SK-N-SH treated with all-trans-retinoic acid at 6 μM for 48 hours (cell line): ENCODE measurements at regions not wholly inside any gene's neighbourhood (a gene's known extent, or its start where the extent isn't known, plus 50 kb on each side); places are given as distances from the start of the nearest gene placed in this dataset.
"Not testable (repeated sequence)": the region's sequence is repeated elsewhere in the genome, so short reads cannot be mapped to it uniquely, and the experiment has no call there.

Experiments
- ATAC-seq: fragments of 200-7000 bp; cut with Tn5 transposase; 3 replicates; pipeline ENCODE4 v1.9.1; 2020; ENCODE audit warnings: mild to moderate bottlenecking, moderate library complexity
- ARNTL ChIP-seq: fragments of 450-650 bp; formaldehyde crosslinking; IDR thresholded peaks from 2 replicates; pipeline ENCODE4 v1.5.0; 2020; ENCODE audit warnings: low read depth, mild to moderate bottlenecking, moderate library complexity, borderline replicate concordance
- BACH2 ChIP-seq: fragments of 250-450 bp; sonication (Bioruptor Pico); IDR thresholded peaks from 2 replicates; pipeline ENCODE4 v1.9.0; 2021; ENCODE audit warnings: mild to moderate bottlenecking, borderline replicate concordance
- CSDC2 ChIP-seq: fragments of 250-450 bp; sonication (Bioruptor Pico); IDR thresholded peaks from 2 replicates; pipeline ENCODE4 v1.5.0; 2020; ENCODE audit warnings: mild to moderate bottlenecking, moderate library complexity
- GLIS3 ChIP-seq: fragments of 250-450 bp; sonication (Bioruptor Pico); IDR thresholded peaks from 2 replicates; pipeline ENCODE4 v1.5.0; 2020; ENCODE audit warnings: mild to moderate bottlenecking, moderate library complexity
- ISL1 ChIP-seq: fragments of 250-450 bp; sonication (Bioruptor Pico); IDR thresholded peaks from 2 replicates; pipeline ENCODE4 v2.1.2; 2022; ENCODE audit warnings: mild to moderate bottlenecking, moderate library complexity
- OSR1 ChIP-seq: fragments of 250-450 bp; sonication (Bioruptor Pico); IDR thresholded peaks from 2 replicates; pipeline ENCODE4 v1.8.0; 2022; ENCODE audit warnings: moderate library complexity, mild to moderate bottlenecking, inconsistent platforms
- POU6F1 ChIP-seq: fragments of 250-450 bp; sonication (Bioruptor Pico); IDR thresholded peaks from 2 replicates; pipeline ENCODE4 v1.8.0; 2021; ENCODE audit warnings: low read depth, mild to moderate bottlenecking, moderate library complexity, borderline replicate concordance
- RARB ChIP-seq: fragments of 250-450 bp; sonication (Bioruptor Pico); IDR thresholded peaks from 2 replicates; pipeline ENCODE4 v1.8.0; 2021; ENCODE audit warnings: mild to moderate bottlenecking, moderate library complexity
- SNAI2 ChIP-seq: fragments of 250-450 bp; sonication (Bioruptor Pico); IDR thresholded peaks from 2 replicates; pipeline ENCODE4 v1.5.0; 2020; ENCODE audit warnings: mild to moderate bottlenecking, moderate library complexity
- TCF4 ChIP-seq: fragments of 250-450 bp; sonication (Bioruptor Pico); IDR thresholded peaks from 2 replicates; pipeline ENCODE4 v1.8.0; 2021; ENCODE audit warnings: mild to moderate bottlenecking, moderate library complexity, borderline replicate concordance
- TOX ChIP-seq: fragments of 250-450 bp; sonication (Bioruptor Pico); IDR thresholded peaks from 2 replicates; pipeline ENCODE4 v1.8.0; 2021; ENCODE audit warnings: mild to moderate bottlenecking, moderate library complexity, borderline replicate concordance
- ZC3H10 ChIP-seq: fragments of 250-450 bp; sonication (Bioruptor Pico); IDR thresholded peaks from 2 replicates; pipeline ENCODE4 v1.5.1; 2021; ENCODE audit warnings: mild to moderate bottlenecking, moderate library complexity
- ZFP3 ChIP-seq: fragments of 250-450 bp; sonication (Bioruptor Pico); IDR thresholded peaks from 2 replicates; pipeline ENCODE4 v1.5.0; 2020; ENCODE audit warnings: mild to moderate bottlenecking, moderate library complexity
- ZFP30 ChIP-seq: fragments of 450-650 bp; formaldehyde crosslinking; IDR thresholded peaks from 2 replicates; pipeline ENCODE4 v1.5.0; 2022; ENCODE audit warnings: mild to moderate bottlenecking, moderate library complexity
- ZNF565 ChIP-seq: fragments of 450-650 bp; formaldehyde crosslinking; conservative IDR thresholded peaks from 2 replicates; pipeline ENCODE4 v1.5.0; 2020; ENCODE audit warnings: low read depth, mild to moderate bottlenecking, moderate library complexity
- ZNF70 ChIP-seq: fragments of 450-650 bp; formaldehyde crosslinking; IDR thresholded peaks from 2 replicates; pipeline ENCODE4 v1.5.0; 2020; ENCODE audit warnings: mild to moderate bottlenecking, moderate library complexity
- ZNF8 ChIP-seq: fragments of 450-650 bp; formaldehyde crosslinking; IDR thresholded peaks from 2 replicates; pipeline ENCODE4 v1.5.0; 2020; ENCODE audit warnings: mild to moderate bottlenecking, moderate library complexity
- TF ChIP-seq, protein P1 (sequence below): fragments of 250-450 bp; sonication (Bioruptor Pico); IDR thresholded peaks from 2 replicates; pipeline ENCODE4 v1.5.1; 2021; ENCODE audit warnings: mild to moderate bottlenecking, moderate library complexity
- TF ChIP-seq, protein P2 (sequence below): fragments of 250-450 bp; sonication (Bioruptor Pico); IDR thresholded peaks from 2 replicates; pipeline ENCODE4 v1.5.0; 2020; ENCODE audit warnings: mild to moderate bottlenecking, moderate library complexity
- TF ChIP-seq, protein P3 (sequence below): fragments of 250-450 bp; sonication (Bioruptor Pico); IDR thresholded peaks from 2 replicates; pipeline ENCODE4 v1.8.0; 2020; ENCODE audit warnings: mild to moderate bottlenecking, moderate library complexity, borderline replicate concordance
- TF ChIP-seq, protein P4 (sequence below): fragments of 250-450 bp; sonication (Bioruptor Pico); IDR thresholded peaks from 2 replicates; pipeline ENCODE4 v1.5.1; 2020; ENCODE audit warnings: low read depth, mild to moderate bottlenecking, moderate library complexity

GRCh38 chr5:82717738-82718137, 359.5 kb downstream of the TMEM167A start:
- no peak for ATAC-seq
- TF ChIP-seq GLIS3 (CRISPR knock-in tag), result no peak
- TF ChIP-seq, protein P1, sequence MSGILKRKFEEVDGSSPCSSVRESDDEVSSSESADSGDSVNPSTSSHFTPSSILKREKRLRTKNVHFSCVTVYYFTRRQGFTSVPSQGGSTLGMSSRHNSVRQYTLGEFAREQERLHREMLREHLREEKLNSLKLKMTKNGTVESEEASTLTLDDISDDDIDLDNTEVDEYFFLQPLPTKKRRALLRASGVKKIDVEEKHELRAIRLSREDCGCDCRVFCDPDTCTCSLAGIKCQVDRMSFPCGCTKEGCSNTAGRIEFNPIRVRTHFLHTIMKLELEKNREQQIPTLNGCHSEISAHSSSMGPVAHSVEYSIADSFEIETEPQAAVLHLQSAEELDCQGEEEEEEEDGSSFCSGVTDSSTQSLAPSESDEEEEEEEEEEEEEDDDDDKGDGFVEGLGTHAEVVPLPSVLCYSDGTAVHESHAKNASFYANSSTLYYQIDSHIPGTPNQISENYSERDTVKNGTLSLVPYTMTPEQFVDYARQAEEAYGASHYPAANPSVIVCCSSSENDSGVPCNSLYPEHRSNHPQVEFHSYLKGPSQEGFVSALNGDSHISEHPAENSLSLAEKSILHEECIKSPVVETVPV (CRISPR knock-in tag), result no peak
- no peak for TF ChIP-seq SNAI2 (CRISPR knock-in tag)
- no peak for TF ChIP-seq ZFP30 (CRISPR knock-in tag)
- TF ChIP-seq ISL1 (CRISPR knock-in tag), result no peak
- TF ChIP-seq TCF4 (CRISPR knock-in tag), result no peak
- no peak for TF ChIP-seq ZFP3 (CRISPR knock-in tag)
- no peak for TF ChIP-seq OSR1 (CRISPR knock-in tag)
- no peak for TF ChIP-seq ZNF565 (CRISPR knock-in tag)
- no peak for TF ChIP-seq TOX (CRISPR knock-in tag)
- TF ChIP-seq ARNTL, result no peak
- TF ChIP-seq ZNF70, result no peak
- TF ChIP-seq RARB (CRISPR knock-in tag), result no peak
- TF ChIP-seq, protein P2, sequence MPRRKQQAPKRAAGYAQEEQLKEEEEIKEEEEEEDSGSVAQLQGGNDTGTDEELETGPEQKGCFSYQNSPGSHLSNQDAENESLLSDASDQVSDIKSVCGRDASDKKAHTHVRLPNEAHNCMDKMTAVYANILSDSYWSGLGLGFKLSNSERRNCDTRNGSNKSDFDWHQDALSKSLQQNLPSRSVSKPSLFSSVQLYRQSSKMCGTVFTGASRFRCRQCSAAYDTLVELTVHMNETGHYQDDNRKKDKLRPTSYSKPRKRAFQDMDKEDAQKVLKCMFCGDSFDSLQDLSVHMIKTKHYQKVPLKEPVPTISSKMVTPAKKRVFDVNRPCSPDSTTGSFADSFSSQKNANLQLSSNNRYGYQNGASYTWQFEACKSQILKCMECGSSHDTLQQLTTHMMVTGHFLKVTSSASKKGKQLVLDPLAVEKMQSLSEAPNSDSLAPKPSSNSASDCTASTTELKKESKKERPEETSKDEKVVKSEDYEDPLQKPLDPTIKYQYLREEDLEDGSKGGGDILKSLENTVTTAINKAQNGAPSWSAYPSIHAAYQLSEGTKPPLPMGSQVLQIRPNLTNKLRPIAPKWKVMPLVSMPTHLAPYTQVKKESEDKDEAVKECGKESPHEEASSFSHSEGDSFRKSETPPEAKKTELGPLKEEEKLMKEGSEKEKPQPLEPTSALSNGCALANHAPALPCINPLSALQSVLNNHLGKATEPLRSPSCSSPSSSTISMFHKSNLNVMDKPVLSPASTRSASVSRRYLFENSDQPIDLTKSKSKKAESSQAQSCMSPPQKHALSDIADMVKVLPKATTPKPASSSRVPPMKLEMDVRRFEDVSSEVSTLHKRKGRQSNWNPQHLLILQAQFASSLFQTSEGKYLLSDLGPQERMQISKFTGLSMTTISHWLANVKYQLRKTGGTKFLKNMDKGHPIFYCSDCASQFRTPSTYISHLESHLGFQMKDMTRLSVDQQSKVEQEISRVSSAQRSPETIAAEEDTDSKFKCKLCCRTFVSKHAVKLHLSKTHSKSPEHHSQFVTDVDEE (CRISPR knock-in tag), result no peak
- TF ChIP-seq ZNF8, result no peak
- TF ChIP-seq BACH2 (CRISPR knock-in tag), result no peak
- TF ChIP-seq ZC3H10 (CRISPR knock-in tag), result no peak
- TF ChIP-seq, protein P3, sequence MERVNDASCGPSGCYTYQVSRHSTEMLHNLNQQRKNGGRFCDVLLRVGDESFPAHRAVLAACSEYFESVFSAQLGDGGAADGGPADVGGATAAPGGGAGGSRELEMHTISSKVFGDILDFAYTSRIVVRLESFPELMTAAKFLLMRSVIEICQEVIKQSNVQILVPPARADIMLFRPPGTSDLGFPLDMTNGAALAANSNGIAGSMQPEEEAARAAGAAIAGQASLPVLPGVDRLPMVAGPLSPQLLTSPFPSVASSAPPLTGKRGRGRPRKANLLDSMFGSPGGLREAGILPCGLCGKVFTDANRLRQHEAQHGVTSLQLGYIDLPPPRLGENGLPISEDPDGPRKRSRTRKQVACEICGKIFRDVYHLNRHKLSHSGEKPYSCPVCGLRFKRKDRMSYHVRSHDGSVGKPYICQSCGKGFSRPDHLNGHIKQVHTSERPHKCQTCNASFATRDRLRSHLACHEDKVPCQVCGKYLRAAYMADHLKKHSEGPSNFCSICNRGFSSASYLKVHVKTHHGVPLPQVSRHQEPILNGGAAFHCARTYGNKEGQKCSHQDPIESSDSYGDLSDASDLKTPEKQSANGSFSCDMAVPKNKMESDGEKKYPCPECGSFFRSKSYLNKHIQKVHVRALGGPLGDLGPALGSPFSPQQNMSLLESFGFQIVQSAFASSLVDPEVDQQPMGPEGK (CRISPR knock-in tag), result no peak
- no peak for TF ChIP-seq CSDC2 (CRISPR knock-in tag)
- TF ChIP-seq POU6F1 (CRISPR knock-in tag), result no peak
- TF ChIP-seq, all 23 proteins: peak for 0

- ATAC-seq, result not testable (repeated sequence)
Measured at GRCh38 chr5:82714732-82715131, 362.5 kb downstream of the TMEM167A start.

- ATAC-seq, result no peak
- TF ChIP-seq TOX (CRISPR knock-in tag) (no peak), ZNF8 (no peak), RARB (CRISPR knock-in tag) (no peak), ZFP30 (CRISPR knock-in tag) (no peak), POU6F1 (CRISPR knock-in tag) (no peak), ZC3H10 (CRISPR knock-in tag) (no peak), ZNF70 (no peak), CSDC2 (CRISPR knock-in tag) (no peak)
- TF ChIP-seq, protein P4, sequence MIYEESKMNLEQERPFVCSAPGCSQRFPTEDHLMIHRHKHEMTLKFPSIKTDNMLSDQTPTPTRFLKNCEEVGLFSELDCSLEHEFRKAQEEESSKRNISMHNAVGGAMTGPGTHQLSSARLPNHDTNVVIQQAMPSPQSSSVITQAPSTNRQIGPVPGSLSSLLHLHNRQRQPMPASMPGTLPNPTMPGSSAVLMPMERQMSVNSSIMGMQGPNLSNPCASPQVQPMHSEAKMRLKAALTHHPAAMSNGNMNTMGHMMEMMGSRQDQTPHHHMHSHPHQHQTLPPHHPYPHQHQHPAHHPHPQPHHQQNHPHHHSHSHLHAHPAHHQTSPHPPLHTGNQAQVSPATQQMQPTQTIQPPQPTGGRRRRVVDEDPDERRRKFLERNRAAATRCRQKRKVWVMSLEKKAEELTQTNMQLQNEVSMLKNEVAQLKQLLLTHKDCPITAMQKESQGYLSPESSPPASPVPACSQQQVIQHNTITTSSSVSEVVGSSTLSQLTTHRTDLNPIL (CRISPR knock-in tag), result no peak
- TF ChIP-seq, protein P1 (CRISPR knock-in tag), result no peak
- TF ChIP-seq, protein P3 (CRISPR knock-in tag), result no peak
Measured at GRCh38 chr5:82713811-82714210, 363.4 kb downstream of the TMEM167A start.
